Naive thymus-derived CD4-positive, alpha-beta T cell (primary cell): ENCODE measurements at regions not wholly inside any gene's neighbourhood (a gene's known extent, or its start where the extent isn't known, plus 50 kb on each side); places are given as distances from the start of the nearest gene placed in this dataset.

Experiments used
- ATAC-seq: fragments of 150-1000 bp; cut with Tn5 transposase; 2 replicates; pipeline ENCODE4 v1.10.0; 2021; ENCODE audit warnings: mild to moderate bottlenecking, moderate library complexity
- CTCF ChIA-PET: fragments of 350-600 bp; sonication (Branson Sonifier 250); formaldehyde crosslinking; loops from one replicate; lab custom pipeline; 2021; ENCODE audit warnings: antibody characterized with exemption; lab: Charles Lee
- POLR2A ChIA-PET: fragments of 350-600 bp; sonication (Branson Sonifier 250); formaldehyde crosslinking; loops from one replicate; lab custom pipeline; 2021; ENCODE audit warnings: antibody characterized with exemption, inconsistent platforms; lab: Charles Lee
- DNase-seq, 9 donors: peaks; one replicate each; pipeline versions ENCODE4 v3.0.0 to v3.0.0-alpha.2; 2020 to 2022; ENCODE audit warnings: mixed read lengths in 1 of 9
- H3K27ac ChIP-seq: one replicate; pipeline ENCODE4 v1.7.0; 2013; ENCODE audit warnings: mild to moderate bottlenecking, low read depth, low read length, moderate library complexity
- H3K27me3 ChIP-seq, 2 donors: one replicate each; pipeline ENCODE4 v1.7.0; 2013; ENCODE audit warnings: low read length in 2 of 2, mild to moderate bottlenecking in 2 of 2, moderate library complexity in 2 of 2; ENCODE audit not compliant: control insufficient read depth in 2 of 2, insufficient read depth in 2 of 2
- H3K36me3 ChIP-seq, 3 experiments: 1 replicate in 2 of 3; 2 replicates in 1 of 3; pipeline ENCODE4 v1.7.0; 2013; ENCODE audit warnings: low read length in 3 of 3, mild to moderate bottlenecking in 3 of 3, moderate library complexity in 1 of 3; ENCODE audit not compliant: insufficient read depth in 3 of 3, control insufficient read depth in 2 of 3
- H3K4me1 ChIP-seq, 2 donors: one replicate each; pipeline ENCODE4 v1.7.0; 2013; ENCODE audit warnings: low read length in 2 of 2, mild to moderate bottlenecking in 2 of 2, moderate library complexity in 1 of 2; ENCODE audit not compliant: control insufficient read depth in 2 of 2, insufficient read depth in 2 of 2
- H3K4me3 ChIP-seq: 2 replicates; pipeline ENCODE4 v1.7.0; 2013; ENCODE audit warnings: mild to moderate bottlenecking, low read length
- H3K9me3 ChIP-seq, 3 experiments: 1 replicate in 2 of 3; 2 replicates in 1 of 3; pipeline ENCODE4 v1.7.0; 2013; ENCODE audit warnings: low read length in 3 of 3; ENCODE audit not compliant: control insufficient read depth in 2 of 3
- H3K27ac Mint-ChIP-seq, 9 donors: one replicate each; pipeline ENCODE4 v1.8.0; 2020 to 2022; ENCODE audit warnings: mixed read lengths in 9 of 9, mild to moderate bottlenecking in 8 of 9, moderate library complexity in 5 of 9, inconsistent platforms in 2 of 9
- H3K27me3 Mint-ChIP-seq, 5 donors: one replicate each; pipeline ENCODE4 v1.8.0; 2021 to 2022; ENCODE audit warnings: mixed read lengths in 5 of 5, mild to moderate bottlenecking in 1 of 5
- H3K36me3 Mint-ChIP-seq, 5 donors: one replicate each; pipeline ENCODE4 v1.8.0; 2020 to 2022; ENCODE audit warnings: mixed read lengths in 5 of 5, mild to moderate bottlenecking in 3 of 5, inconsistent platforms in 1 of 5
- H3K4me1 Mint-ChIP-seq, 7 donors: one replicate each; pipeline ENCODE4 v1.8.0; 2020 to 2022; ENCODE audit warnings: mixed read lengths in 7 of 7, mild to moderate bottlenecking in 3 of 7, inconsistent platforms in 1 of 7
- H3K4me3 Mint-ChIP-seq, 10 donors: one replicate each; pipeline ENCODE4 v1.8.0; 2020 to 2022; ENCODE audit warnings: mild to moderate bottlenecking in 10 of 10, mixed read lengths in 10 of 10, moderate library complexity in 6 of 10, inconsistent platforms in 2 of 10
- H3K9me3 Mint-ChIP-seq, 11 donors: one replicate each; pipeline ENCODE4 v1.8.0; 2020 to 2022; ENCODE audit warnings: mixed read lengths in 11 of 11, mild to moderate bottlenecking in 4 of 11, inconsistent platforms in 1 of 11, moderate library complexity in 1 of 11
- intact Hi-C, 2 donors: fragments of 100-400 bp; cut with micrococcal nuclease; formaldehyde crosslinking; loops; one replicate each; pipeline ENCODE4 v1.15.1; 2023

DNA sequence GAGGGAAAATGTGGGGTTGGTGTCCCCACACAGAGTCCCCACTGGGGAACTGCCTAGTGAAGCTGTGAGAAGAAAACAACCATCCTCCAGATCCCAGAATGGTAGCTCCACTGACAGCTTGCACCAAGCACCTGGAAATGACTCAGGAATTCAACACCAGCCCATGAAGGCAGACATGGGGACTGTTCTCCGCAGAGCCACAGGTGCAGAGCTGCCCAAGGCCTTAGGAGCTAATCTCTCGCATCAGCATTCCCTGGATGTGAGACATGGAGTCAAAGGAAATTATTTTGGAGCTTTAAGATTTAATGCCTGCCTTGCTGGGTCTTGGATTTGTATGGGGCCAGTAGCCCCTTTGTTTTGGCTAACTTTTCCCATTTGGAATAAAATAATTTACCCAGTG lies 367.9 kb downstream of the FAM133A start:
- H3K36me3 ChIP-seq: no peaks in the 10 kb centered on the region
- ChIA-PET POLR2A (no interaction called here), CTCF (no interaction called here)
- H3K27me3 ChIP-seq: no peaks in the 10 kb centered on the region
- no peaks in the 10 kb centered on the region for H3K4me1 ChIP-seq
- H3K27me3 Mint-ChIP-seq: no peaks in the 10 kb centered on the region
- no peak overlapping the region for H3K4me3 Mint-ChIP-seq
- DNase-seq (no peak), ATAC-seq (no peak)
- H3K4me1 Mint-ChIP-seq: no peaks in the 10 kb centered on the region
- peaks cover 0 to 5% (median 0%) of the 10 kb centered on the region in 11 donors for H3K9me3 Mint-ChIP-seq
- no peaks in the 10 kb centered on the region for H3K9me3 ChIP-seq
- H3K27ac Mint-ChIP-seq: no peak overlapping the region
- no peaks in the 10 kb centered on the region for H3K36me3 Mint-ChIP-seq
- H3K27ac ChIP-seq: no peak overlapping the region
- H3K4me3 ChIP-seq: no peak overlapping the region
- intact Hi-C loops: no loop called here

GRCh38 chrX:94045724-94046123 lies 371.7 kb downstream of the FAM133A start:
- CTCF ChIA-PET: no interaction called here
- Histone ChIP-seq H3K36me3 (no peaks in the 10 kb centered on the region), H3K4me3 (no peak overlapping the region), H3K27me3 (no peaks in the 10 kb centered on the region), H3K4me1 (no peaks in the 10 kb centered on the region), H3K9me3 (no peaks in the 10 kb centered on the region), H3K27ac (no peak overlapping the region)
- ATAC-seq: no peak
- H3K9me3 Mint-ChIP-seq: peaks cover 0 to 5% (median 0%) of the 10 kb centered on the region in 11 donors
- POLR2A ChIA-PET: no interaction called here
- no peak overlapping the region for H3K4me3 Mint-ChIP-seq
- intact Hi-C loops: no loop called here
- no peaks in the 10 kb centered on the region for H3K4me1 Mint-ChIP-seq
- H3K36me3 Mint-ChIP-seq: no peaks in the 10 kb centered on the region
- H3K27me3 Mint-ChIP-seq: no peaks in the 10 kb centered on the region
- no peak overlapping the region for H3K27ac Mint-ChIP-seq
- no peak for DNase-seq

DNA sequence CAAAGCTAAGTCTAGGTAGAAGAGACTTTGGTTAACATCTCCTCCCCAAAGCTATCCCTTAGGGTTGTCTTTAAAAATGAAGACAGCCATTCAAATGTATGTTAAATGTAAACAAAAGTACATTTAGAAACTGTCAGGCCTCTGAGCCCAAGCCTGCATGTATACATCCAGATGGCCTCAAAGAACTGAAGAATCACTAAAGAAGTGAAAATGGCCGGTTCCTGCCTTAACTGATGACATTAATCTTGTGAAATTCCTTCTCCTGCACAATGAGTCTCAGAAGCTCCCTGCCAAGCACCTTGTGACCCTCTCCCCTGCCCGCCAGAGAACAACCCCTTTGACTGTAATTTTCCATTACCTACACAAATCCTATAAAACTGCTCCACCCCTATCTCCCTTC lies 377.9 kb downstream of the FAM133A start:
- H3K4me3 Mint-ChIP-seq: peak overlapping the region in 1 of 10 donors; percentile 1
- intact Hi-C loops: no loop called here
- no peak overlapping the region for H3K27ac Mint-ChIP-seq
- H3K4me1 Mint-ChIP-seq: no peaks in the 10 kb centered on the region
- Histone ChIP-seq H3K27me3 (no peaks in the 10 kb centered on the region), H3K36me3 (no peaks in the 10 kb centered on the region), H3K27ac (no peak overlapping the region), H3K4me1 (no peaks in the 10 kb centered on the region), H3K9me3 (no peaks in the 10 kb centered on the region), H3K4me3 (no peak overlapping the region)
- DNase-seq (no peak), ATAC-seq (no peak)
- ChIA-PET POLR2A (no interaction called here), CTCF (no interaction called here)
- H3K36me3 Mint-ChIP-seq: no peaks in the 10 kb centered on the region
- peaks cover 0 to 2% (median 0%) of the 10 kb centered on the region in 11 donors for H3K9me3 Mint-ChIP-seq
- no peaks in the 10 kb centered on the region for H3K27me3 Mint-ChIP-seq

GRCh38 chrX:94053575-94053974 lies 379.6 kb downstream of the FAM133A start:
- ATAC-seq: no peak

DNA sequence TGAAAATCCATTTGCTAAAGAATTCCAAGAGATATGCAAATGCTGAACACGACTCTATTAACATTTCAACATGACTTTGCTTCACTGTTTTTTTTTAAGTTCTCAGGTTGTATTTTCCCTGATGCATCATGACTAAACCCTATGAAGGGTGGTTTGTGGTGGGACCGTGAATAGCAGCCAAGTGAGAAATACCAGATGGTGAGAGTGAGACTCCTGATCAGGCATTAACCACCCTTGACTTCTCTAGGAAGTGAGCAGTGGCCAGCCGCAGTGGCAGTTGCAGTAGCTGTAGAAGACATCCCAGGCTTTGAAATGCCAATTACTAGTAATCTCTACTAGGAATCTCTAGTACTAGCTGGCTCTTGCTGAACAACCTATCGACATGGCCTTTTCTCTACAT lies 383.4 kb downstream of the FAM133A start:
- DNase-seq (no peak), ATAC-seq (no peak)
- no peaks in the 10 kb centered on the region for H3K27me3 ChIP-seq
- no peak overlapping the region for H3K27ac ChIP-seq
- Mint-ChIP-seq H3K27ac (no peak overlapping the region), H3K9me3 (peaks cover 0 to 4% (median 0%) of the 10 kb centered on the region in 11 donors), H3K4me3 (no peak overlapping the region), H3K36me3 (no peaks in the 10 kb centered on the region), H3K27me3 (no peaks in the 10 kb centered on the region), H3K4me1 (no peaks in the 10 kb centered on the region)
- POLR2A ChIA-PET: no interaction called here
- CTCF ChIA-PET: no interaction called here
- H3K9me3 ChIP-seq: no peaks in the 10 kb centered on the region
- no peaks in the 10 kb centered on the region for H3K4me1 ChIP-seq
- intact Hi-C loops: no loop called here
- no peaks in the 10 kb centered on the region for H3K36me3 ChIP-seq
- H3K4me3 ChIP-seq: no peak overlapping the region

More at GRCh38 chrX:94053575-94053974, 379.6 kb downstream of the FAM133A start:
- CTCF ChIA-PET: no interaction called here
- no peaks in the 10 kb centered on the region for H3K27me3 ChIP-seq
- no peak overlapping the region for H3K4me3 Mint-ChIP-seq
- no peaks in the 10 kb centered on the region for H3K36me3 Mint-ChIP-seq
- no peak overlapping the region for H3K27ac Mint-ChIP-seq
- DNase-seq: no peak
- intact Hi-C loops: no loop called here
- POLR2A ChIA-PET: no interaction called here
- peaks cover 0 to under 1% (median 0%) of the 10 kb centered on the region in 11 donors for H3K9me3 Mint-ChIP-seq
- H3K4me1 Mint-ChIP-seq: no peaks in the 10 kb centered on the region
- no peaks in the 10 kb centered on the region for H3K27me3 Mint-ChIP-seq
- no peaks in the 10 kb centered on the region for H3K4me1 ChIP-seq
- no peak overlapping the region for H3K4me3 ChIP-seq
- H3K9me3 ChIP-seq: no peaks in the 10 kb centered on the region
- H3K36me3 ChIP-seq: no peaks in the 10 kb centered on the region
- no peak overlapping the region for H3K27ac ChIP-seq

GRCh38 chrX:94058728-94059382 lies 384.8 kb downstream of the FAM133A start:
- Mint-ChIP-seq H3K27me3 (no peaks in the 10 kb centered on the region), H3K36me3 (no peaks in the 10 kb centered on the region), H3K4me3 (no peak overlapping the region), H3K9me3 (peaks cover 0 to 4% (median 0%) of the 10 kb centered on the region in 11 donors), H3K4me1 (no peaks in the 10 kb centered on the region), H3K27ac (no peak overlapping the region)
- CTCF ChIA-PET: no interaction called here
- H3K4me3 ChIP-seq: no peak overlapping the region
- H3K27ac ChIP-seq: no peak overlapping the region
- ATAC-seq: no peak
- H3K27me3 ChIP-seq: no peaks in the 10 kb centered on the region
- POLR2A ChIA-PET: no interaction called here
- intact Hi-C loops: no loop called here
- H3K36me3 ChIP-seq: no peaks in the 10 kb centered on the region
- no peaks in the 10 kb centered on the region for H3K9me3 ChIP-seq
- DNase-seq: peak in 1 of 9 donors; percentile 1
- H3K4me1 ChIP-seq: no peaks in the 10 kb centered on the region

GRCh38 chrX:94065091-94065490 lies 391.1 kb downstream of the FAM133A start:
- ATAC-seq: no peak
- no peak overlapping the region for H3K4me3 Mint-ChIP-seq
- DNase-seq: no peak
- Histone ChIP-seq H3K27me3 (no peaks in the 10 kb centered on the region), H3K36me3 (no peaks in the 10 kb centered on the region), H3K4me3 (no peak overlapping the region), H3K27ac (no peak overlapping the region), H3K4me1 (no peaks in the 10 kb centered on the region), H3K9me3 (no peaks in the 10 kb centered on the region)
- intact Hi-C loops: no loop called here
- no peak overlapping the region for H3K27ac Mint-ChIP-seq
- POLR2A ChIA-PET: no interaction called here
- H3K9me3 Mint-ChIP-seq: peaks cover 0 to 4% (median 0%) of the 10 kb centered on the region in 11 donors
- H3K27me3 Mint-ChIP-seq: no peaks in the 10 kb centered on the region
- H3K36me3 Mint-ChIP-seq: no peaks in the 10 kb centered on the region
- H3K4me1 Mint-ChIP-seq: no peaks in the 10 kb centered on the region
- CTCF ChIA-PET: no interaction called here
